T-cell (primary cell): ENCODE measurements at regions not wholly inside any gene's neighbourhood (a gene's known extent, or its start where the extent isn't known, plus 50 kb on each side); places are given as distances from the start of the nearest gene placed in this dataset.

Experiments
- ATAC-seq, 4 experiments: fragments of 200-7000 bp in 3 of 4; fragments of 150-1000 bp in 1 of 4; cut with Tn5 transposase; replicated peaks in 1 of 4; 1 replicate in 3 of 4; 2 replicates in 1 of 4; pipeline ENCODE4 v1.10.0; 2021; ENCODE audit warnings: moderate library complexity in 3 of 4, mild to moderate bottlenecking in 2 of 4, moderate number of reproducible peaks in 1 of 4
- CTCF ChIA-PET, 2 donors: fragments of 300-600 bp; sonication (Branson Sonifier 250); formaldehyde crosslinking; loops; one replicate each; lab custom pipeline; 2022; ENCODE audit warnings: antibody characterized with exemption in 2 of 2; lab: Charles Lee
- POLR2A ChIA-PET, 2 donors: fragments of 300-600 bp; sonication (Branson Sonifier 250); formaldehyde crosslinking; loops; one replicate each; lab custom pipeline; 2022; ENCODE audit warnings: antibody characterized with exemption in 2 of 2; lab: Charles Lee
- DNase-seq, 35 experiments: peaks; one replicate each; pipeline versions ENCODE4 v3.0.0 to v3.0.0-alpha.2; 2013 to 2023
- H3K27ac ChIP-seq: one replicate; pipeline ENCODE4 v1.5.1; 2013; ENCODE audit warnings: low read length
- H3K27me3 ChIP-seq, 2 experiments: replicated peaks in 1 of 2; 1 replicate in 1 of 2; 2 replicates in 1 of 2; pipeline versions ENCODE4 v1.6.1 to v1.7.0; 2013; ENCODE audit warnings: low read length in 1 of 2, mixed read lengths in 1 of 2; ENCODE audit not compliant: control insufficient read depth in 2 of 2, insufficient read depth in 2 of 2; ENCODE audit errors: extremely low read depth in 1 of 2
- H3K36me3 ChIP-seq, 2 donors: 1 replicate in 1 of 2; 2 replicates in 1 of 2; pipeline versions ENCODE4 v1.6.1 to v1.7.0; 2013; ENCODE audit warnings: low read length in 1 of 2; ENCODE audit not compliant: control insufficient read depth in 2 of 2, insufficient read depth in 1 of 2; ENCODE audit errors: extremely low read depth in 1 of 2
- H3K4me1 ChIP-seq, 2 experiments: 1 replicate in 1 of 2; 2 replicates in 1 of 2; pipeline versions ENCODE4 v1.6.1 to v1.7.0; 2013; ENCODE audit warnings: low read length in 2 of 2, mixed read lengths in 1 of 2; ENCODE audit not compliant: insufficient read depth in 2 of 2, control insufficient read depth in 1 of 2; ENCODE audit errors: extremely low read depth in 1 of 2
- H3K4me3 ChIP-seq, 2 donors: 1 replicate in 1 of 2; 2 replicates in 1 of 2; pipeline versions ENCODE4 v1.5.1 to v1.7.0; 2013; ENCODE audit warnings: mild to moderate bottlenecking in 2 of 2, low read length in 1 of 2, moderate library complexity in 1 of 2; ENCODE audit not compliant: control insufficient read depth in 1 of 2; ENCODE audit errors: extremely low read depth in 1 of 2
- H3K9me3 ChIP-seq: 2 replicates; pipeline ENCODE4 v1.7.0; 2013
- H3K27ac Mint-ChIP-seq, 2 donors: one replicate each; pipeline ENCODE4 v1.8.0; 2020 to 2021; ENCODE audit warnings: mild to moderate bottlenecking in 2 of 2, mixed read lengths in 2 of 2
- H3K27me3 Mint-ChIP-seq, 2 donors: one replicate each; pipeline ENCODE4 v1.8.0; 2021 to 2022; ENCODE audit warnings: mixed read lengths in 2 of 2
- H3K36me3 Mint-ChIP-seq: one replicate; pipeline ENCODE4 v1.8.0; 2021; ENCODE audit warnings: mixed read lengths
- H3K4me1 Mint-ChIP-seq, 3 donors: one replicate each; pipeline ENCODE4 v1.8.0; 2020 to 2022; ENCODE audit warnings: mixed read lengths in 3 of 3, mild to moderate bottlenecking in 1 of 3
- H3K4me3 Mint-ChIP-seq, 3 donors: one replicate each; pipeline ENCODE4 v1.8.0; 2020 to 2022; ENCODE audit warnings: mild to moderate bottlenecking in 3 of 3, mixed read lengths in 3 of 3, moderate library complexity in 3 of 3
- H3K9me3 Mint-ChIP-seq, 3 donors: one replicate each; pipeline ENCODE4 v1.8.0; 2020 to 2022; ENCODE audit warnings: mixed read lengths in 3 of 3
- WGBS: methylation state at CpG from one replicate; pipeline ENCODE4 v1.1.5; 2013; ENCODE audit warnings: missing lambda C conversion rate; ENCODE audit not compliant: insufficient coverage; 5-methylcytosine and 5-hydroxymethylcytosine counted together

DNA sequence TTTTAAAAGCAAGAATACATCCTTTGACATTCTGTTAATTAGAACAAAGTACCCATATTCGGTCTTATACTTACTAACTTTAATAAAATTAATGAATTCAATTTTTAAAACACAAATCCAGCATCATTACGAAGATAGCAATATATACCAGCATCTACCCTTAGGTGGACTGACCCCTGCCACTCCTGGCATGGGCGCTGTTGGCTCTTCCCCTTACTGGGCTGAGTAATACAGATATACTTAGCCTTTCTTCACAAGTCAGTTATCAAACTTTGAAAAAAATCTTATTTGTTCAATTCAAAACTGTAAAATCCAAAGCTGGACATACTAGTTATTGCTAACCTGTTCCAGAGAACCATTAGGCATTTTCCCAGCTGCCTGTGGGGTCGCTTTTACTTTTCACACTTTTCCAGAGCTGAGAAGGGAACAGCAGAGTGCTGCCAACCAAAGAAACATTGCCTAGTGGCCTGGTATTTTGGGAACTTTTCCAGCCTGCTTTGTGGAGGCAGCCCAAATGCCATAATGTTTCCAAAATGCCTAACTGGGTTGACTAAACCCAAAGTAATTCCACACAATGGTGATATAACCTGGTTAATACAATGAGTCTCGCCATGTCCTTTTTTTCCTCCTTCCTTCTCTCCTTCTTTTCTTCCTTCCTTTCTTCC is 424.7 kb upstream of the ADGRL2 start:
- no peak overlapping the region for H3K27ac Mint-ChIP-seq
- no peaks in the 10 kb centered on the region for H3K27me3 ChIP-seq
- H3K4me3 Mint-ChIP-seq: no peak overlapping the region
- ATAC-seq (no peak), DNase-seq (no peak)
- no peak overlapping the region for H3K27ac ChIP-seq
- H3K36me3 Mint-ChIP-seq: no peaks in the 10 kb centered on the region
- no peaks in the 10 kb centered on the region for H3K27me3 Mint-ChIP-seq
- H3K9me3 Mint-ChIP-seq: peaks cover 0 to 7% (median 4%) of the 10 kb centered on the region in 3 donors
- no peaks in the 10 kb centered on the region for H3K4me1 ChIP-seq
- ChIA-PET CTCF (no interaction called here), POLR2A (no interaction called here)
- no peaks in the 10 kb centered on the region for H3K9me3 ChIP-seq
- H3K4me3 ChIP-seq: no peak overlapping the region
- H3K36me3 ChIP-seq: no peaks in the 10 kb centered on the region
- 72% methylated on average over 5 of the region's 5 CpGs for WGBS
- no peaks in the 10 kb centered on the region for H3K4me1 Mint-ChIP-seq

DNA sequence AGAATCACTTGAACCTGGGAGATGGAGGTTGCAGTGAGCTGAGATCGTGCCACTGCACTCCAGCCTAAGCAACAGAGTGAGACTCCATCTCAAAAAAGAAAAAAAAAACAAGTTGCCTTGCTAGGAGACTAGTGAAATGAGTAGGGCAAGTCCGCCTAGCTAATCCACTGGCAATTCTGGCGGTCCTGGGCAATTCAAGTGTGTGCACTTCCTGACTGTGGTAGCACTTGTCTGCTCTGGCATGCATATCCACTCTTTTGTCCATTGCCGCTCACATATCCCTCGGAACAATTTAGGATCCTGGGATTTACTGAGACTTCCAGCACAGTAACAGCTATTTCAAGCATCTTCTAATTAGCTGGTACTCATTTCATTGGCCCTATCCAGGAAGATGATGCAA is 426.3 kb upstream of the ADGRL2 start:
- no peak overlapping the region for H3K4me3 ChIP-seq
- no peaks in the 10 kb centered on the region for H3K4me1 Mint-ChIP-seq
- DNase-seq (no peak), ATAC-seq (no peak)
- ChIA-PET POLR2A (no interaction called here), CTCF (no interaction called here)
- no peak overlapping the region for H3K4me3 Mint-ChIP-seq
- H3K9me3 ChIP-seq: no peaks in the 10 kb centered on the region
- H3K27me3 Mint-ChIP-seq: no peaks in the 10 kb centered on the region
- no peaks in the 10 kb centered on the region for H3K4me1 ChIP-seq
- H3K27me3 ChIP-seq: no peaks in the 10 kb centered on the region
- no peaks in the 10 kb centered on the region for H3K36me3 ChIP-seq
- no peak overlapping the region for H3K27ac Mint-ChIP-seq
- H3K36me3 Mint-ChIP-seq: no peaks in the 10 kb centered on the region
- 96% methylated on average over 4 of the region's 5 CpGs for WGBS
- no peak overlapping the region for H3K27ac ChIP-seq
- H3K9me3 Mint-ChIP-seq: peaks cover 0 to 7% (median 0%) of the 10 kb centered on the region in 3 donors

DNA sequence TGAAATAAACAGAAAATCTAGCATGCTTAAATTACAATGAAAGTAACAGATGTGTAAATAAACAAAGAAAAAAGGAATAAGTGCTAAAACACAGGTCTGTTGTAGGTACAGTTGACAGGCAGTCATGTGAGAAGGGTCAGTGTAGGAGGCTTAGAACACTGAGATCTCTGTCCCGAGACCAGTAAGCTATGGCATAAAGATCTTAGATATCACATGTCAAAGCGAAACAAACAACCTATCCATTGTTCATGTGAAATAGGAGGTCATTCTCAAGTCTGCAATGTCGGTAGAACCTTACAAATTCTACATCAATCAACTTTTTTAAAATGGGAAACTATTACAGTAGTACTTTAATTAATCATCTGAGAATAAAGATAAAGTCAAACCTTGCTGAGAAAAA is 428.9 kb upstream of the ADGRL2 start:
- H3K4me3 ChIP-seq: no peak overlapping the region
- no peak overlapping the region for H3K4me3 Mint-ChIP-seq
- WGBS: no CpG with 5 or more reads among the region's 3 CpGs
- no peak for ATAC-seq
- H3K27ac Mint-ChIP-seq: no peak overlapping the region
- no peaks in the 10 kb centered on the region for H3K9me3 ChIP-seq
- H3K4me1 Mint-ChIP-seq: no peaks in the 10 kb centered on the region
- H3K27ac ChIP-seq: no peak overlapping the region
- H3K9me3 Mint-ChIP-seq: peaks cover 6 to 11% (median 8%) of the 10 kb centered on the region in 3 donors
- ChIA-PET POLR2A (no interaction called here), CTCF (no interaction called here)
- no peak for DNase-seq
- H3K36me3 ChIP-seq: no peaks in the 10 kb centered on the region
- H3K4me1 ChIP-seq: no peaks in the 10 kb centered on the region
- H3K27me3 Mint-ChIP-seq: no peaks in the 10 kb centered on the region
- H3K27me3 ChIP-seq: no peaks in the 10 kb centered on the region
- no peaks in the 10 kb centered on the region for H3K36me3 Mint-ChIP-seq

DNA sequence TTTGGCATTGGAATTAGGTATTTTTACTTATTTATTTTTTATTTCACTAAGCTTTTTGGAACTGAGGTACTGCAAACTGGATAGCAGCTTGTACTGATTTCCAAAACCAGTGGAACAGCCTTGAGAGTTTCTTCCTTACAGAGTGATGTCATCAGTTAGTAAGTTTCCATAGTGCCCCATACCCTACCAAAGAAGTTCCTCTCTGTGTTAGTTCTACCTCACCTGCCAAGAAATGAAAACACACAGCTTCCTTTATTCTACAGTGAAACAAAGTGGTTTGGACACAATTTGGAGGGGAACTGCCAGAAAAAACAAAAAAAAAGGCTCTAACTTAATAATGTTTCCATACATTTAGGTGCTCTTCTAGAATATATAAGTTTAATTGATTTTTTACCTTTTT is 430.9 kb upstream of the ADGRL2 start:
- no peak for DNase-seq

DNA sequence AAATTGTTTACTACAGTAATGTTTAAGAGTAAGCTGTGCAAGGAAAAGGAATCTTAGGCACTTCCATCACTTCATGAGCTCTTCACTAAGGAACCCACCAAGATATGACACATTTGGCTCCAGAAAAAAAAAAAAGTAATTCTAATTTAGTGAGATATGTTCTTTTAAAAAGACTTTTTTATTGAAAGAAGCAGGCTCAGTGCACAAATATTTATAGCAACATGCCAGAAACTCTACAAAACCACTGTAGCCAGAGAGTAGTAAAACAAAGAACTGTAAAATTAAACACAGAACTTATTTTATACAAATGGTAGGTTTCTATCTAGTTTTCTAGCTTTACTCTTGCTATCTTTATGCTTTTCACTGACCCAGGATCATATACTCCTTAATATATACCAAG is 434.6 kb upstream of the ADGRL2 start:
- H3K4me3 Mint-ChIP-seq: no peak overlapping the region
- no peaks in the 10 kb centered on the region for H3K27me3 Mint-ChIP-seq
- no peaks in the 10 kb centered on the region for H3K4me1 Mint-ChIP-seq
- Histone ChIP-seq H3K4me3 (no peak overlapping the region), H3K36me3 (no peaks in the 10 kb centered on the region), H3K4me1 (no peaks in the 10 kb centered on the region), H3K9me3 (no peaks in the 10 kb centered on the region), H3K27me3 (no peaks in the 10 kb centered on the region), H3K27ac (no peak overlapping the region)
- no peaks in the 10 kb centered on the region for H3K36me3 Mint-ChIP-seq
- POLR2A ChIA-PET: no interaction called here
- CTCF ChIA-PET: interaction anchor here in 1 of 2 donors (0.7 kb wide), 1 partner anchor 23 kb away, joined by 3 read pairs; no protein-coding TSS in a partner anchor
- no peak for ATAC-seq
- no peak for DNase-seq
- H3K27ac Mint-ChIP-seq: no peak overlapping the region
- peaks cover 7 to 12% (median 12%) of the 10 kb centered on the region in 3 donors for H3K9me3 Mint-ChIP-seq

More for the DNA sequence above, 430.9 kb upstream of the ADGRL2 start:
- H3K27ac ChIP-seq: no peak overlapping the region
- no peaks in the 10 kb centered on the region for H3K9me3 ChIP-seq
- H3K4me1 ChIP-seq: no peaks in the 10 kb centered on the region
- no peaks in the 10 kb centered on the region for H3K27me3 Mint-ChIP-seq
- H3K4me3 ChIP-seq: no peak overlapping the region
- ChIA-PET CTCF (no interaction called here), POLR2A (no interaction called here)
- H3K9me3 Mint-ChIP-seq: peaks cover 7 to 12% (median 9%) of the 10 kb centered on the region in 3 donors
- H3K27ac Mint-ChIP-seq: no peak overlapping the region
- ATAC-seq: no peak
- no peaks in the 10 kb centered on the region for H3K36me3 Mint-ChIP-seq
- no peaks in the 10 kb centered on the region for H3K4me1 Mint-ChIP-seq
- H3K27me3 ChIP-seq: no peaks in the 10 kb centered on the region
- H3K4me3 Mint-ChIP-seq: no peak overlapping the region
- H3K36me3 ChIP-seq: no peaks in the 10 kb centered on the region

DNA sequence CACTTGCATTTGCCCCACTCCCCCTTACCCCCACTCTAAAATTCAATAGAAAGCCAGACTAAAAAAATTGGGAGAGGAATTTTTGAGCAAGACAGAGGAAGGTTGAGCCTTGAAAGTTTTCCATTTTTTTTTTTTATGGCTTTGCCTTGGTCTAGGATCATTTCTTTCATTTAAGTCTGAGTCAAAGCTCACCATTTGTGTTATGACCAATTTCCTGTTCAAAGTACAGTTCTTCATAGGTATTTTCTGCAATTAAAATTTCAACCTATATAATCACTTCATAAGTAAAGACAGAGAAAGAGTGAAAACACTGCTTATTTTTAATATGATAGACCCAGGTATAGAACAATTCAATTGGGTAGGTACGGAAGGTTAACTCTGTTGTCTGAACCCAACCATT is 436.6 kb upstream of the ADGRL2 start:
- no peak overlapping the region for H3K4me3 ChIP-seq
- H3K27me3 Mint-ChIP-seq: no peaks in the 10 kb centered on the region
- POLR2A ChIA-PET: no interaction called here
- no peak overlapping the region for H3K27ac ChIP-seq
- H3K4me1 ChIP-seq: no peaks in the 10 kb centered on the region
- no peak for DNase-seq
- ATAC-seq: no peak
- peaks cover 13 to 18% (median 14%) of the 10 kb centered on the region in 3 donors for H3K9me3 Mint-ChIP-seq
- no peaks in the 10 kb centered on the region for H3K36me3 ChIP-seq
- H3K4me1 Mint-ChIP-seq: no peaks in the 10 kb centered on the region
- WGBS: no CpG with 5 or more reads among the region's 1 CpG
- no peaks in the 10 kb centered on the region for H3K27me3 ChIP-seq
- CTCF ChIA-PET: no interaction called here
- H3K27ac Mint-ChIP-seq: no peak overlapping the region
- H3K4me3 Mint-ChIP-seq: no peak overlapping the region
- no peaks in the 10 kb centered on the region for H3K9me3 ChIP-seq
- H3K36me3 Mint-ChIP-seq: no peaks in the 10 kb centered on the region

DNA sequence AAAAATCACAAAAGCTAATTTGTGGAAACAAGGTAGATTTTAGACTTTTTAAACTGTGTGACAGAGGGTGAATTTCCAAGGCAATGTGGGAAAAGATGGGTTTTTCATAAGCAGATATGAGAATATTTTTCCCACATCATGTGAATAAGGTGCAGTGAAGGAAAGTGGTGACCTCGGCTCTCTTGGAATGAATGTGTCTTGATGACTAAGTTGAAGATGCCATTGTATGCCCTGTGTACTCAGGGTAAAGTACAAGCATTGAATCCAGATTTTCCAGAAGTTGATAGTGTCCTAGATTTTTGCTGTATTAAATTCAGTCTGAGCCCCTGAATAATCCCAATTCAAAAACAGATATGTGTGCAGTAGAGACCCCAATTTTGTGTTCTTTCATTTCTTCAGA is 442.6 kb upstream of the ADGRL2 start:
- Mint-ChIP-seq H3K4me1 (no peaks in the 10 kb centered on the region), H3K27ac (no peak overlapping the region), H3K4me3 (no peak overlapping the region), H3K36me3 (no peaks in the 10 kb centered on the region), H3K27me3 (no peaks in the 10 kb centered on the region), H3K9me3 (peaks cover 2 to 23% (median 11%) of the 10 kb centered on the region in 3 donors)
- no peaks in the 10 kb centered on the region for H3K9me3 ChIP-seq
- DNase-seq (no peak), ATAC-seq (no peak)
- no peak overlapping the region for H3K27ac ChIP-seq
- H3K27me3 ChIP-seq: no peaks in the 10 kb centered on the region
- WGBS: no CpG with 5 or more reads among the region's 1 CpG
- ChIA-PET CTCF (no interaction called here), POLR2A (no interaction called here)
- H3K4me1 ChIP-seq: no peaks in the 10 kb centered on the region
- H3K4me3 ChIP-seq: no peak overlapping the region
- H3K36me3 ChIP-seq: no peaks in the 10 kb centered on the region
